ENCODE measurements at regions not wholly inside any gene's neighbourhood (a gene's known extent, or its start where the extent isn't known, plus 50 kb on each side); places are given as distances from the start of the nearest gene placed in this dataset.
A peak's percentile ranks its signal among the peaks of the same experiment; 100 is the strongest.

DNA sequence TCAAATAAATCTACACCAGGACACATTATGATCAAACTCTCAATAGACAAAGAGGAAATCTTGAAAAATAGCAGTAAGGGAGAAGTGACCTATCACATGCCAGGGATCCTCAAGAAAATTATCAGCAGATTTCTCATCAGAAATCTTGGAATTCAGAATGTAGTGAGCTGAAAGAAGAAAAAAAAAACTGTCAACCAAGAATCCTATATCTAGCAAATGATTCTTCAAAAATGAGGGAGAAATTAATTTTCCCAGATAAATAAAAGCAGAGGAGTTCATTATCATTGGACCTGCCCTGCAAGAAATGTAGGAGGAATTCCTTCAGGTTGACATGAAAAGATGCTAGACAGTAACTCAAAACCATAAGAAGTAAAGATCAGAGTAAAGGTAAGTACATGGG lies 363.6 kb downstream of the TFAP2A start:
- DNase-seq (ENCODE audit: low read depth), result no peak
- H3K4me3 ChIP-seq (ENCODE audit: control insufficient read depth, low read depth, low read length), result no peak overlapping the region
- TF ChIP-seq, protein P1, sequence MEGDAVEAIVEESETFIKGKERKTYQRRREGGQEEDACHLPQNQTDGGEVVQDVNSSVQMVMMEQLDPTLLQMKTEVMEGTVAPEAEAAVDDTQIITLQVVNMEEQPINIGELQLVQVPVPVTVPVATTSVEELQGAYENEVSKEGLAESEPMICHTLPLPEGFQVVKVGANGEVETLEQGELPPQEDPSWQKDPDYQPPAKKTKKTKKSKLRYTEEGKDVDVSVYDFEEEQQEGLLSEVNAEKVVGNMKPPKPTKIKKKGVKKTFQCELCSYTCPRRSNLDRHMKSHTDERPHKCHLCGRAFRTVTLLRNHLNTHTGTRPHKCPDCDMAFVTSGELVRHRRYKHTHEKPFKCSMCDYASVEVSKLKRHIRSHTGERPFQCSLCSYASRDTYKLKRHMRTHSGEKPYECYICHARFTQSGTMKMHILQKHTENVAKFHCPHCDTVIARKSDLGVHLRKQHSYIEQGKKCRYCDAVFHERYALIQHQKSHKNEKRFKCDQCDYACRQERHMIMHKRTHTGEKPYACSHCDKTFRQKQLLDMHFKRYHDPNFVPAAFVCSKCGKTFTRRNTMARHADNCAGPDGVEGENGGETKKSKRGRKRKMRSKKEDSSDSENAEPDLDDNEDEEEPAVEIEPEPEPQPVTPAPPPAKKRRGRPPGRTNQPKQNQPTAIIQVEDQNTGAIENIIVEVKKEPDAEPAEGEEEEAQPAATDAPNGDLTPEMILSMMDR (conservative IDR thresholded peaks at IDR 0.05; ENCODE audit: control insufficient read depth, insufficient read depth, low read depth, low read length), result no peak

DNA sequence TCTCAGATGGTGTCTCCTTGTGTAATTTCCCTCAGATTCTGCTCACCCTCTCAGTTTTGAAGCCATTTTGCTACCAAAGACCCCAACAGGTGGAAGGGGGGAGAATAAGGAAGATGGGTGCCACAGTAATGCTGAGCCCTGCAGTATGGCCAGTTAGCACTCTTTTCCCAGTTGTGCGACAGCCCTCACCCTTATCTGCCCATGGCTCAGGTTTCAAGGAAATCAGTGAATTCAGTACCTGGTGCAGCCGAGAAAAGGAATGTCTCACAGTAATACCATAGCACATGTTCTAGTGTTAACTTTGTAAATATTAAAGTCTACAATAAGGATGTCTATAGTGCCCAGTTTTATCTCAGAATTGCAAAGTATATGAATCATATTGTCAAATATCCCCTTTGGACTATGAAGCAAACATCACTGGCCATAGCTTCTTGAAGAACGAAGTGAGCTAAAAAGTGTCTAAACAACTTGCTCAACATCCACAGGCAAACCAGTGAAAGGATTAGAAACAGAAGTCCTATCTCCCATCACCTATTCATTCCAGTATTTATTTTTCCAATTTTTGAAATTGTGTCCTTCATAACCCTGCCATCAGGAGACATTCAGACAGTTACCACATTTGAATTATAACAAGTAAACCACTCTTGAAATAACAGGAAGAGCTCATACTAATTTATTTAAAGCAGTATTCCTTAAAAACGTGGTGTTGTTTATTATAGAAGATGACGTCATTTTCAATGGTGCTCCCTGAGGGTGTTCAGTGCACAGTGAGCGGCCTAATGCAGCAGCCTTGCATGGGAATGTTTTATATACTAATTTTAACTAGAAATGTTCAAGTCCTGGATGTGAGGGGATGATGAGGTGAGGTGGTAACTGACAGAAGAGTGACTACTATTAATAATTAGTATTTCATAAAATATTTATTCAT lies 366.2 kb downstream of the TFAP2A start:
- DNase-seq (ENCODE audit: low read depth), result no peak
- no peak overlapping the region for H3K4me3 ChIP-seq (ENCODE audit: control insufficient read depth, low read depth, low read length)
- TF ChIP-seq, protein P1 (conservative IDR thresholded peaks at IDR 0.05; ENCODE audit: control insufficient read depth, insufficient read depth, low read depth, low read length), result no peak

DNA sequence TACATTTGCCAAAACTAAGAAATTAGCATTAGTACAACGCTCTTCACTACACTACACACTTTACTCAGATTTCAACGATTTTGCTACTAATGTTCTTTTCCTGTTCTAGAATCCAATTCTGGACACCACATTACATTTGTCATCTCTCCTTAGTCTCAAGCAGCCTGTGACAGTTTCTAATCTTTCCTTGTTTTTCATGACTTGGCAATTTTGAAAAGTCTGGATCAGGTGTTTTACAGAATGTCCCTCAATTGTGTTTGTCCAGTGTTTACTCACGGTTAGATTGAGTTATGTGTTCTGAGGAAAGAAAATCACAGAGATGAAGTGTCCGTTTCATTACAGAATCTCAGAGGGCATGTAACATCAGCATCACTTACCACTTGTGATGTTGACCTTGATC lies 372.6 kb downstream of the TFAP2A start:
- TF ChIP-seq, protein P1 (conservative IDR thresholded peaks at IDR 0.05; ENCODE audit: control insufficient read depth, insufficient read depth, low read depth, low read length), result no peak
- H3K4me3 ChIP-seq (ENCODE audit: control insufficient read depth, low read depth, low read length), result no peak overlapping the region
- DNase-seq (ENCODE audit: low read depth), result no peak

DNA sequence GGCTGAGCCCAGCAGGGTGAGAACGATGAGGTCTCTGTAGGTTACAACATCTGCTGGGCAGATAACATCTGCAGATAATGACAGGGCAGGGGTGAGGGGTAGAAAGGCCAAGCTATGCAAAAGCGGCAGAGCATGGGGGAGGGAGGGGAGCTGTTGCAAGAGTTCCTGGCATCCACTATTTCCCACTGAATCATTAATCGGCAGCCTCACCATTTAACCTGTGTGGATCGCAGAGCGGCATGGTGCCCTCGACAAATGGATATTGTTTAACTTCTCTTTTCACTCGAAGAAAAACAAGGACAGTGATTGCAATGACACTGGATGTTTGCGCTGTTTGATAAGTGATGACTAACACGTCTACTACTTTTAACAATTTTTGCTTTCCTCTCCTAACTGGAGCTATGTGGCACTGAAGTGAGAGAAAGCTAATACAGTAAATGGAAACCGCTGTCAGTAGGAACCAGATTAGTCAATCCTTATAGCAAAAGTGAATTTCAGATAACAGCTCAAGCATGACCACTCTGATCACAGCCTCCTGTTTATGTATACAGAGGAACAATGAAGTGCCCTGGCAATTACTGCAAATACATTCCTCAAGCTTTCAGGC lies 381.5 kb downstream of the TFAP2A start:
- H3K4me3 ChIP-seq (ENCODE audit: control insufficient read depth, low read depth, low read length), result no peak overlapping the region
- no peak for DNase-seq (ENCODE audit: low read depth)
- TF ChIP-seq, protein P1 (conservative IDR thresholded peaks at IDR 0.05; ENCODE audit: control insufficient read depth, insufficient read depth, low read depth, low read length), result no peak

DNA sequence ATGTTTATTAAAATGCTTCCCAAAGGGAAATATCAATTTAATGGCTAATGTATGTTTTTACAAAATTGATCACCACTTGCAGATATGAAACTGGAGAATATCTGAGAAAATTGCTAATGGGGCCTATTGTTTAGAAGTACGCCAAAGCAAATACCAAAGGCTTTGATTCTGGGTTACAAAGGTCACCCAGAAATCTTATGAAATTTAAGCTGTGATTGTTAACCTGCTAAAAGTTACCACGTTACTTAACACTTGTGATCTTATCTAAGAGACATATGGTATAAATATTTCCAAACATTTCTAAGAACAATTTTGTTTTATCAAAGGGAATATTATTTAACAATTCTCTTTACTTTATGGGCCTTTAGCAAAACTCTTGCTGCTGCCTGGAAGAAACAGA lies 383.3 kb downstream of the TFAP2A start:
- no peak overlapping the region for H3K4me3 ChIP-seq (ENCODE audit: control insufficient read depth, low read depth, low read length)
- no peak for DNase-seq (ENCODE audit: low read depth)
- TF ChIP-seq, protein P1 (conservative IDR thresholded peaks at IDR 0.05; ENCODE audit: control insufficient read depth, insufficient read depth, low read depth, low read length), result no peak

DNA sequence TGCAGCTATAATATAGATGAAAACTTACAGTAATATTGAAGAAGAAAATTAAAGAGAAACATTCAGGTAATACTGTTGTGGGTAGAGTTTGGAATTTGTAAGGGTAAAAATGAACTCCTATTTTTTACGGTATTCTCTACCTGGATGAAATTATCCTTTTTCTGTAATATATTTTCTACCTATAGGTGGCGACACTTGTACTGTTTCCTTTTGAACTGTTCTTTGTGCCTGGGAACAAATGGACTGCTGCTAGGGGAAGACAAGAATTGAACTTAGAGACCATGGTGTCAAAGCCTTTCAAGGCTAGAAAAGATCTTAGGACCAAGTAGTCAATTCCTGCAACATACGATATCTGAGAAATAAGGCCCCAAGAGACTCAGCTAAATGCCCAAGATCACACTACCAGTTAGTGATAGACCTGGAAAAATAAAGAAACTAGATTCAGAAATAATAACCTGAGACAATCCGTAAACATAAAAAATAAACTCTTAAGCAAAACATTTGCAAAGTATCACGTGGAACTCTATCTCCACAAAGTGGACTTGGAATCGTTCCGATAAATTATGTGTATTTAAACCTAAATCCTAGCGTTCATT lies 383.8 kb downstream of the TFAP2A start:
- no peak overlapping the region for H3K4me3 ChIP-seq (ENCODE audit: control insufficient read depth, low read depth, low read length)
- no peak for DNase-seq (ENCODE audit: low read depth)
- TF ChIP-seq, protein P1 (conservative IDR thresholded peaks at IDR 0.05; ENCODE audit: control insufficient read depth, insufficient read depth, low read depth, low read length), result peak; percentile 19
